Central memory CD8-positive, alpha-beta T cell (primary cell): ENCODE measurements at regions not wholly inside any gene's neighbourhood (a gene's known extent, or its start where the extent isn't known, plus 50 kb on each side); places are given as distances from the start of the nearest gene placed in this dataset.

Source experiments
- ATAC-seq: fragments of 150-1000 bp; cut with Tn5 transposase; replicated peaks from 2 replicates; pipeline ENCODE4 v1.10.0; 2022; ENCODE audit warnings: mild to moderate bottlenecking, moderate FRiP score, moderate number of reproducible peaks; ENCODE audit not compliant: poor library complexity, severe bottlenecking; ENCODE audit errors: extremely low read depth
- DNase-seq, 2 donors: peaks; one replicate each; pipeline ENCODE4 v3.0.0; 2021; ENCODE audit warnings: low spot score in 2 of 2
- H3K27ac Mint-ChIP-seq: one replicate; pipeline ENCODE4 v1.8.0; 2022; ENCODE audit warnings: low read depth, mild to moderate bottlenecking, moderate library complexity, mixed read lengths
- H3K27me3 Mint-ChIP-seq: one replicate; pipeline ENCODE4 v1.8.0; 2022; ENCODE audit warnings: mixed read lengths
- H3K36me3 Mint-ChIP-seq: one replicate; pipeline ENCODE4 v1.8.0; 2022; ENCODE audit warnings: mild to moderate bottlenecking, moderate library complexity, mixed read lengths; ENCODE audit not compliant: insufficient read depth
- H3K4me1 Mint-ChIP-seq: one replicate; pipeline ENCODE4 v1.8.0; 2022; ENCODE audit warnings: mixed read lengths
- H3K4me3 Mint-ChIP-seq: one replicate; pipeline ENCODE4 v1.8.0; 2022; ENCODE audit warnings: mild to moderate bottlenecking, moderate library complexity, mixed read lengths
- H3K9me3 Mint-ChIP-seq: one replicate; pipeline ENCODE4 v1.8.0; 2022; ENCODE audit warnings: mixed read lengths

- ATAC-seq: no peak
- Mint-ChIP-seq H3K4me1 (no peaks in the 10 kb centered on the region), H3K9me3 (peaks cover 57% of the 10 kb centered on the region), H3K27ac (no peak overlapping the region), H3K27me3 (no peaks in the 10 kb centered on the region), H3K36me3 (peaks cover 12% of the 10 kb centered on the region), H3K4me3 (no peak overlapping the region)
- no peak for DNase-seq
These were observed 96.8 kb downstream of the SNRPN start for GRCh38 chr15:25051399-25052154.

GRCh38 chr15:25052191-25052999 is 97.6 kb downstream of the SNRPN start:
- Mint-ChIP-seq H3K27ac (no peak overlapping the region), H3K4me3 (no peak overlapping the region), H3K36me3 (peaks cover 12% of the 10 kb centered on the region), H3K4me1 (no peaks in the 10 kb centered on the region), H3K9me3 (peaks cover 50% of the 10 kb centered on the region), H3K27me3 (no peaks in the 10 kb centered on the region)
- DNase-seq (no peak), ATAC-seq (no peak)

- no peak overlapping the region for H3K27ac Mint-ChIP-seq
- H3K9me3 Mint-ChIP-seq: peaks cover 55% of the 10 kb centered on the region
- no peaks in the 10 kb centered on the region for H3K27me3 Mint-ChIP-seq
- H3K36me3 Mint-ChIP-seq: peaks cover 13% of the 10 kb centered on the region
- DNase-seq: no peak
- H3K4me1 Mint-ChIP-seq: no peaks in the 10 kb centered on the region
- no peak for ATAC-seq
- H3K4me3 Mint-ChIP-seq: no peak overlapping the region
These were observed 98.4 kb downstream of the SNRPN start for GRCh38 chr15:25053000-25053815.

- no peaks in the 10 kb centered on the region for H3K4me1 Mint-ChIP-seq
- H3K27ac Mint-ChIP-seq: no peak overlapping the region
- no peak overlapping the region for H3K4me3 Mint-ChIP-seq
- ATAC-seq (no peak), DNase-seq (no peak)
- H3K36me3 Mint-ChIP-seq: peaks cover 16% of the 10 kb centered on the region
- no peaks in the 10 kb centered on the region for H3K27me3 Mint-ChIP-seq
- peaks cover 58% of the 10 kb centered on the region for H3K9me3 Mint-ChIP-seq
These were observed 99.5 kb downstream of the SNRPN start for GRCh38 chr15:25054329-25054728.

GRCh38 chr15:25054943-25055342 is 100.2 kb downstream of the SNRPN start:
- Mint-ChIP-seq H3K36me3 (peaks cover 18% of the 10 kb centered on the region), H3K9me3 (peaks cover 61% of the 10 kb centered on the region)
- no peak for ATAC-seq

GRCh38 chr15:25055356-25056068 is 100.7 kb downstream of the SNRPN start:
- H3K27me3 Mint-ChIP-seq: no peaks in the 10 kb centered on the region
- no peaks in the 10 kb centered on the region for H3K4me1 Mint-ChIP-seq
- H3K9me3 Mint-ChIP-seq: peaks cover 59% of the 10 kb centered on the region
- no peak overlapping the region for H3K27ac Mint-ChIP-seq
- ATAC-seq (no peak), DNase-seq (no peak)
- H3K4me3 Mint-ChIP-seq: no peak overlapping the region
- H3K36me3 Mint-ChIP-seq: peaks cover 20% of the 10 kb centered on the region

More at GRCh38 chr15:25054943-25055342, 100.2 kb downstream of the SNRPN start:
- H3K4me1 Mint-ChIP-seq: no peaks in the 10 kb centered on the region
- no peak overlapping the region for H3K27ac Mint-ChIP-seq
- H3K27me3 Mint-ChIP-seq: no peaks in the 10 kb centered on the region
- H3K4me3 Mint-ChIP-seq: no peak overlapping the region
- no peak for DNase-seq

- peaks cover 23% of the 10 kb centered on the region for H3K36me3 Mint-ChIP-seq
- no peaks in the 10 kb centered on the region for H3K4me1 Mint-ChIP-seq
- no peaks in the 10 kb centered on the region for H3K27me3 Mint-ChIP-seq
- ATAC-seq (no peak), DNase-seq (no peak)
- H3K4me3 Mint-ChIP-seq: no peak overlapping the region
- no peak overlapping the region for H3K27ac Mint-ChIP-seq
- peaks cover 58% of the 10 kb centered on the region for H3K9me3 Mint-ChIP-seq
These were observed 102.0 kb downstream of the SNRPN start for GRCh38 chr15:25056484-25057425.

GRCh38 chr15:25057574-25057973 is 102.8 kb downstream of the SNRPN start:
- H3K27ac Mint-ChIP-seq: no peak overlapping the region
- ATAC-seq (no peak), DNase-seq (peak in 1 of 2 donors; percentile 2)
- H3K27me3 Mint-ChIP-seq: no peaks in the 10 kb centered on the region
- H3K4me1 Mint-ChIP-seq: no peaks in the 10 kb centered on the region
- H3K36me3 Mint-ChIP-seq: peaks cover 30% of the 10 kb centered on the region
- no peak overlapping the region for H3K4me3 Mint-ChIP-seq
- H3K9me3 Mint-ChIP-seq: peaks cover 58% of the 10 kb centered on the region

GRCh38 chr15:25058080-25058785 is 103.4 kb downstream of the SNRPN start:
- peaks cover 32% of the 10 kb centered on the region for H3K36me3 Mint-ChIP-seq
- no peak overlapping the region for H3K4me3 Mint-ChIP-seq
- no peaks in the 10 kb centered on the region for H3K27me3 Mint-ChIP-seq
- DNase-seq: no peak
- no peak overlapping the region for H3K27ac Mint-ChIP-seq
- no peak for ATAC-seq
- no peaks in the 10 kb centered on the region for H3K4me1 Mint-ChIP-seq
- H3K9me3 Mint-ChIP-seq: peaks cover 58% of the 10 kb centered on the region

GRCh38 chr15:25059698-25060471 is 105.1 kb downstream of the SNRPN start:
- H3K36me3 Mint-ChIP-seq: peaks cover 38% of the 10 kb centered on the region
- H3K4me3 Mint-ChIP-seq: no peak overlapping the region
- no peak overlapping the region for H3K27ac Mint-ChIP-seq
- no peak for DNase-seq
- H3K9me3 Mint-ChIP-seq: peaks cover 65% of the 10 kb centered on the region
- no peak for ATAC-seq
- no peaks in the 10 kb centered on the region for H3K4me1 Mint-ChIP-seq
- no peaks in the 10 kb centered on the region for H3K27me3 Mint-ChIP-seq
